ENCODE measurements at regions not wholly inside any gene's neighbourhood (a gene's known extent, or its start where the extent isn't known, plus 50 kb on each side); places are given as distances from the start of the nearest gene placed in this dataset.

GRCh38 chr3:86168512-86168911 is 822.4 kb downstream of the VGLL3 start:
- H3K4me3 ChIP-seq (ENCODE audit: low read depth, low read length) = no peak overlapping the region
- TF ChIP-seq CTCF (IDR thresholded peaks at IDR 0.05; ENCODE audit: low read depth, low read length, missing control alignments) = no peak
- no peak for DNase-seq (ENCODE audit: low read depth)
- in situ Hi-C loops (cut with HindIII; ENCODE audit: low sequenced_read_pairs) = no loop called here

- H3K4me3 ChIP-seq (ENCODE audit: low read depth, low read length) = no peak overlapping the region
- in situ Hi-C loops (cut with HindIII; ENCODE audit: low sequenced_read_pairs) = no loop called here
- no peak for TF ChIP-seq CTCF (IDR thresholded peaks at IDR 0.05; ENCODE audit: low read depth, low read length, missing control alignments)
- DNase-seq (ENCODE audit: low read depth) = no peak
Measured at GRCh38 chr3:86162521-86162920, 828.4 kb downstream of the VGLL3 start.

GRCh38 chr3:86161493-86161892 is 829.5 kb downstream of the VGLL3 start:
- in situ Hi-C loops (cut with HindIII; ENCODE audit: low sequenced_read_pairs) = no loop called here

GRCh38 chr3:86152620-86153019 is 838.3 kb downstream of the VGLL3 start:
- no peak overlapping the region for H3K4me3 ChIP-seq (ENCODE audit: low read depth, low read length)
- no peak for TF ChIP-seq CTCF (IDR thresholded peaks at IDR 0.05; ENCODE audit: low read depth, low read length, missing control alignments)
- DNase-seq (ENCODE audit: low read depth) = no peak
- in situ Hi-C loops (cut with HindIII; ENCODE audit: low sequenced_read_pairs) = no loop called here

More at GRCh38 chr3:86161493-86161892, 829.5 kb downstream of the VGLL3 start:
- no peak for DNase-seq (ENCODE audit: low read depth)
- no peak for TF ChIP-seq CTCF (IDR thresholded peaks at IDR 0.05; ENCODE audit: low read depth, low read length, missing control alignments)
- H3K4me3 ChIP-seq (ENCODE audit: low read depth, low read length) = no peak overlapping the region

GRCh38 chr3:86149054-86149453 is 841.9 kb downstream of the VGLL3 start:
- in situ Hi-C loops (cut with HindIII; ENCODE audit: low sequenced_read_pairs) = no loop called here
- TF ChIP-seq CTCF (IDR thresholded peaks at IDR 0.05; ENCODE audit: low read depth, low read length, missing control alignments) = no peak
- DNase-seq (ENCODE audit: low read depth) = no peak
- H3K4me3 ChIP-seq (ENCODE audit: low read depth, low read length) = no peak overlapping the region

- in situ Hi-C loops (cut with HindIII; ENCODE audit: low sequenced_read_pairs) = no loop called here
- DNase-seq (ENCODE audit: low read depth) = no peak
- no peak for TF ChIP-seq CTCF (IDR thresholded peaks at IDR 0.05; ENCODE audit: low read depth, low read length, missing control alignments)
- no peak overlapping the region for H3K4me3 ChIP-seq (ENCODE audit: low read depth, low read length)
Measured at GRCh38 chr3:86147119-86147518, 843.8 kb downstream of the VGLL3 start.

- no peak overlapping the region for H3K4me3 ChIP-seq (ENCODE audit: low read depth, low read length)
- in situ Hi-C loops (cut with HindIII; ENCODE audit: low sequenced_read_pairs) = no loop called here
- TF ChIP-seq CTCF (IDR thresholded peaks at IDR 0.05; ENCODE audit: low read depth, low read length, missing control alignments) = no peak
- DNase-seq (ENCODE audit: low read depth) = no peak
Measured at GRCh38 chr3:86126552-86126951, 864.4 kb downstream of the VGLL3 start.
